GM12878 (cell line): ENCODE measurements at regions not wholly inside any gene's neighbourhood (a gene's known extent, or its start where the extent isn't known, plus 50 kb on each side); places are given as distances from the start of the nearest gene placed in this dataset.
A peak's percentile ranks its signal among the peaks of the same experiment; 100 is the strongest.

Experiments used
- CREM ChIP-seq: IDR thresholded peaks from 2 replicates; pipeline ENCODE4 v1.6.1; 2014; ENCODE audit warnings: antibody characterized with exemption, low read depth
- HCFC1 ChIP-seq: fragments of 150-350 bp; IDR thresholded peaks from 2 replicates; pipeline ENCODE4 v1.6.1; 2014; ENCODE audit warnings: low read length
- IRF5 ChIP-seq: fragments of 450-650 bp; IDR thresholded peaks from 2 replicates; pipeline ENCODE4 v1.6.1; 2017; ENCODE audit warnings: borderline replicate concordance
- NFIC ChIP-seq: IDR thresholded peaks from 2 replicates; pipeline ENCODE4 v1.6.1; 2012; ENCODE audit warnings: low read depth, mild to moderate bottlenecking, inconsistent platforms, low read length, moderate library complexity
- PKNOX1 ChIP-seq: fragments of 450-650 bp; IDR thresholded peaks from 2 replicates; pipeline ENCODE4 v1.6.1; 2016; ENCODE audit warnings: mild to moderate bottlenecking
- SKIL ChIP-seq: fragments of 450-650 bp; IDR thresholded peaks from 2 replicates; pipeline ENCODE4 v1.6.1; 2017; ENCODE audit warnings: mild to moderate bottlenecking, low read depth, inconsistent platforms; ENCODE audit not compliant: poor library complexity, severe bottlenecking
- SRF ChIP-seq, 2 experiments: IDR thresholded peaks; 2 replicates each; pipeline ENCODE4 v1.6.1; 2011; ENCODE audit warnings: low read depth in 2 of 2, low read length in 2 of 2, mild to moderate bottlenecking in 1 of 2, moderate library complexity in 1 of 2
- TCF3 ChIP-seq: IDR thresholded peaks from 2 replicates; pipeline ENCODE4 v1.6.1; 2012; ENCODE audit warnings: low read depth, mild to moderate bottlenecking, low read length, borderline replicate concordance; ENCODE audit not compliant: insufficient read depth
- ZNF207 ChIP-seq: fragments of 450-650 bp; IDR thresholded peaks from 2 replicates; pipeline ENCODE4 v1.6.1; 2014; ENCODE audit warnings: antibody characterized with exemption, mild to moderate bottlenecking, borderline replicate concordance

- TF ChIP-seq IRF5: no peak
- TF ChIP-seq PKNOX1: no peak
- no peak for TF ChIP-seq ZNF207
- TF ChIP-seq SRF (IDR thresholded peaks at IDR 0.05; ENCODE audit: low read depth in 2 of 2, low read length in 2 of 2): no peak
- TF ChIP-seq NFIC: no peak
- no peak for TF ChIP-seq HCFC1
- peak; percentile 42 for TF ChIP-seq SKIL
- TF ChIP-seq TCF3: no peak
- TF ChIP-seq CREM: no peak
These were observed 50.7 kb upstream of the CD83 start (continued) for GRCh38 chr6:14066782-14067406.
